Activated T-helper 9 cell treated with anti-CD3 and anti-CD28 coated beads, Interleukin-2, amount 50 U/mL, for 16 hours (primary cell): ENCODE measurements at regions not wholly inside any gene's neighbourhood (a gene's known extent, or its start where the extent isn't known, plus 50 kb on each side); places are given as distances from the start of the nearest gene placed in this dataset.
"Not testable (repeated sequence)": the region's sequence is repeated elsewhere in the genome, so short reads cannot be mapped to it uniquely, and the experiment has no call there.

Experiments used
- DNase-seq: peaks from one replicate; pipeline ENCODE4 v3.0.0-alpha.2; 2020; ENCODE audit warnings: low read depth

DNA sequence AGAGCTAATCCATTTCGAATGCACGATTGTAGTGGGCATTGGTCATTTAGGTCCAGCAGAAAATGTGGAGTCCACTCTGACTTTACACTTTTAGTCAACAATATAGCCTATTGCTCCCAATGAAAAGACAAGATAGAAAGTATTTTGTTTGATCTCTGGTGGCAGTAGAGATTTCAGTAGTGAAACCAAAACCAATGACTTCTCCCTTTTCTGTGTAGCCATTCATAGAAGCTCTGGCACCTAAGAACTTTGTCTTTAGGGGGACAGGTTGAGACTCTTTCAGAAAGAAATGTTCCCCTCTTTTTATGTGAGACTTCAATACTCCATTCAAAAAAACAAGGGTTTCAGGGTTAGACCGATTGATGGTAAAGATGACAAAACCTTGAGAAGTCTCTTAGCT lies 510.8 kb upstream of the POU3F2 start:
- DNase-seq, result no peak

DNA sequence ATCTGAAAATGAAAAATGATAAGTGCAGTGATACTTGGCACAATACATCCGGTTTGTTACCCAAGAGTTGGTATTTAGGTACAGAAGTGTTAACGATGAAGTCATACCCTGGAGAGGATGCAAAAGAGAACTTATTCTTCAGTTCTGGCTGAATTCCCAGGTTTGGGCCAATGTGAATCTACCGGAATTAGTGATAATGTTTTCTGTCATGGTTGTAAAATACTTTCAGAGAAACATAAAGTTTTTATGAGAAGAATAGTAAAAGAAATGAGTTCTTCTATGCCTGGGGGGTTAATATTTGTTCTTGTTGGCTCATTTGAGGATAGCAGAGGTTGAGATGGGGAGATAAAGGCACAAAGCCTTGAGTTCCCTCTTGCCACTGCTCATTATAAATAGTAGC lies 509.9 kb upstream of the POU3F2 start:
- DNase-seq, result no peak

DNA sequence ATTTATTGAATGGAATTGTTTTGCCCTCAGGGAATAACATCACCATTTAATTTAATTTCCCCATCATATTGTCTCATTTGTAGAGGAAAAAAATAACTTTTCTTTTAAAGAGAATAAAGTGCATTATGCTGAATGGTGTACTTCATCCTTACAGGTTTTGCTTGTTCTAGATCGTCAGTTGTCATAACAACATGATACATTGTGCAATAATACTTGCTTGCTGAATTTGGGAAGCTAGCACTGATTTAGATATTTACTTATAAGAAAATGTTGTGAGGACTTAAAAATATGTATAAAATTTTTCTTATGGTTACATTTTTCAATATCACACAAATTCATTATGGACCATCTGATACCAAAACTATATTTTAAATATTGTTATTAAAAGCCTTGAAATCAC lies 509.0 kb upstream of the POU3F2 start:
- no peak for DNase-seq

DNA sequence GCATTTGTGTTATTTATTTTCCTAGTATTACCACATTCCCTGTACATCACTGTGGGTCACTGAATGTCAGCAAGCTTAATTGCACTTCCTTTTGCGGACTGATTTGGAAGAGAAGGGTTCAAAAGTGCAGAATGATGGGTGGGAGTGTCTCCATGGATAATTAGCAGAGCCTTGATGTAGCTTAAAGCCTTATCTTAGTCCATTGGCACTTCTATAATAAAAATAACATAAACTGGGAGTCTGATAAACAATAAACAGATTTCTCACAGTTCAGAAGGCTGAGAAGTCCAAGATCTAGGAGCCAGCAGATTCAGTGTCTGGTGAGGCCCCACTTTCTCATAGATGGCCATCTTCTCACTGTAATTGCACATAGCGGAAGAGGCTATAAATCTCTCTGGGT lies 501.1 kb upstream of the POU3F2 start:
- no peak for DNase-seq

DNA sequence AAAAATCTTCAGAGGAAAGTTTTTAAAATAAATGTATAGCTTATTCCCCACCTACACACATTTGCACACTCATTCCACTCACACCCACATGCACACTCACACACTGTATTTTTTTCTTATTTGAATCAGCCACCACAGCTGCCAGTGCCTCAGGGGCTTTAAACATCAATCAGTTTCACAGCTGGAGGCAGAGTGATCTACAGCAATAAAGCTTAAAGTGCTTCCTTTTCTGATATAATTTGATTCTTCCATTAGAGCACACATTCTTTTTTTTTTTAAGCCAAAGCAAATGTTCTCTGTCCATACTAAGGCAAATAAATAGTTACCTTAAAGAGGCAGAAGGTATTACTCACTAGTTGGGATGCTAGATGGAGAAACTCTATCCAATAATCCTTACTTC lies 498.8 kb upstream of the POU3F2 start:
- no peak for DNase-seq

DNA sequence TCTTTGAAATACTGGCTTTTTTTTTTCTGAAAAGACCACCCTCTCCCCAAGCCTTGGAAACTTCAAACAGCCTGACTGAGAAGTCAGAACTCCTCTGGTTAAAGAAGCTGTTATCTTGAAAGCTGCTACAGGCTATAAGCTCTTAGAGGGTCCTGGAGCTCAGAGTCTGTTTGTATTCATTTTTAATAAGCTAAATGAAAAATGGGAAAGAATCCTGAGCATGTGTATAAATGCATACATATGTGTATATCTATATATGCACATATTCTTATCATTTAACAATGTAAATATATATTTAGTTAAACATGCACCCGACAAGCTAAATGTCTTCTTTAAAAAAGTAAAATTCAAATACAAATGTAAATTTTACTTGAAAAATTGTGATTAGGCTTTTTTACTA lies 494.9 kb upstream of the POU3F2 start:
- no peak for DNase-seq

DNA sequence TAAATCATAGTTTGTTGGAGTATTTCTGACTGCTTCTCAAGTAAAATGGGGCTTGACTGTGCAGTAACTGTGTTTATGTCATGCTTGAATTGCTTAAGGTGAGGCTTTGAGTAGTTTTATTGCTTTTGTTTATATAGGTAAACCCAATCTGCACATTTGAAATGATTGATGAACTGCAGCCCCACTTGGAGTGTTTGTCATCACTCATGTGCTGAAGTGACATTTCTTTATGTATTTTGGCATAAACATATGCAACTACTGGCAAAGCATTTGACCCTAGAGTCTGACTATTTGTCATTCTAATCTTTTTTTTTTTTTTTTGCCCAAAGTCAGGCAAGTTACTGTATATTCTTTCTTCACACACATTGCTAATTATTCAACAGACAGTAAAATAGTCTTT lies 491.4 kb upstream of the POU3F2 start:
- DNase-seq, result no peak

DNA sequence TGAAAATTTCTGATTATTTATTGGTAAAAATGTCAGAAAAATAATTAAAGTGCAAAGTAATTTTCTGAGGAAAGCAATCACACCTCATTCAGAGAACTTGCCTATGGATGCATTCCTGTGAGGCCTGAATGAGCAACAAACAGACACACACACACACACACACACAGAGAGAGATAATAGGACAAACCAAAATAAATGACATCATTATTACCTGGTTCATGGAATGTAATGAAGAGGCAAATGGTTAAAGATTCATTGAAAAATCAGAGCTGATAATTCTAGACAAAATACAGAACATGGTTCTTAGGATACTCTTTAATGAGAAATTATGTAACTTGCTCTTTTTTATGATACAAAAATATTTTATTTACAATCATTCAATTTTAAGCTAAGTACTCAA lies 490.6 kb upstream of the POU3F2 start:
- DNase-seq, result no peak

DNA sequence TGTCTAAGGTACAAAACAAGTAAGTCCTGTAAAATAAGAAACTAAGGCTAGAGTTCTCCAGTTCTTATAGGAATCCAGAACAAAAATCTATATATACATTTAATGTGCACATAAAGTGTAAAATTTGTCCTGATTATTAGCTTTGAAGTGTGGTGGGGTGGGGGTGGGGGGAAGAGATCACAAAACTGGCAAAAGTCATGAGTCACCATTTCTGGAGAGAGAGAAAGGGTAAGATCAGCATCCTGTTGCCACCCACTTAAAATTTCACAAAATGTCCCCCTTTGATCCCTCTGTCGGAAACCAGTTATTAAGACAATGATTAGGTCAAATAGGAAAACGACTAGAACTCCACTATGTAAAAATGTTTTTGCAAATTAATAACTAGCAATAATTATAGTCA lies 482.0 kb upstream of the POU3F2 start:
- no peak for DNase-seq

DNA sequence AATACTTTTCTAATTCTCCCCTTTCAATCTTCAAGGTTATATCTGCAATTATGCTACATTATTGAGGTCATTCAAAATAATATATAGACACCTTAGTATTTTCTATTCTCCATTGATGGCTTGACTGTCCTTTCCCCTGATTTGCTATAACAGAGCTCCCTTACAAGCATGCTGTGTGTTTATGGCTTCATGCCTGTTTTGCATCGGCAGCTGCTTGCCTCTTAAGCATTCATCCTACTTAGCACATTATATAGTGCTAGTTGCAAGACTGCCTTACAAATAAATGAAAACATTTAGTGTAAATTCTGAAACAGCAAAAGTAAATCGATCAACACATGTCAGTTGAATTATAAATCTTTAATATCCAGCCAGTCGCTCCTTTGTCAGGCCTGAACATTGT lies 476.2 kb upstream of the POU3F2 start:
- no peak for DNase-seq

DNA sequence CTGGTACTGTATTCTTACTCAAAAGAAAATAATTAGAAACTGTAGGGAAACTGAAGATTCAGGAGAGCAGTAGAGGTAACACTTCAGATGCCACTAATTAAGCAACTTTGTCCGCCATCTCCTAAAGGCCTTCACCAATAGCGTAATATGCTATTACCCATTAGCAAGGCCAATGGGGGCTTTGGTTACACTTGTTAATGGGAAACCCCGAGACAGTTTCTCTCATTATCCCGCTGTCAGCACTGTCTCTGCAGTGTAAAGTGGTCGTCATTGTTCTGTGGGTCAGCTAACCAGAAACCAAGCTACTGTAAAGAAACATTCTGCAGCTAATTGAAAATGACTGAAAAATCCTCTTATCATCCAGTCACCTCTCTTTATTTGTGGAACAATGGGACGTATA lies 468.0 kb upstream of the POU3F2 start:
- no peak for DNase-seq

DNA sequence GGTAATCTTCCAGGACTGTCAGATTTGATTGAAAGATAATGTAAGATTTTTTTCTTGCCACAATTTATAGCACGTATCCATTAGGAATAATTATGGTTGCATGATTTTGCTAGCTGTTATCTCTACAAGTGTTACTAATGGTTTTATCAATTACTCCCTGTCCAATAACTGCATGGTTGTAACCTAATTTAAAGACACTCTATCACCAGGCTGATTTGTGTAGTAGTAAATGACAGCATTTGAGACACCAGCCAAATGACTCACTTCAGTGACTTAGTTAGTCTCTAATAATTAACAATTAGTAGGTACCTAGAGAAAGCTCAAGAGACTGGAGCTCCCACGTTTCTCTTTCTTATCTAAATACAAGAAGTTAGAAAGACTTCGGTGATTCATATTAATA lies 453.8 kb upstream of the POU3F2 start:
- DNase-seq, result no peak

DNA sequence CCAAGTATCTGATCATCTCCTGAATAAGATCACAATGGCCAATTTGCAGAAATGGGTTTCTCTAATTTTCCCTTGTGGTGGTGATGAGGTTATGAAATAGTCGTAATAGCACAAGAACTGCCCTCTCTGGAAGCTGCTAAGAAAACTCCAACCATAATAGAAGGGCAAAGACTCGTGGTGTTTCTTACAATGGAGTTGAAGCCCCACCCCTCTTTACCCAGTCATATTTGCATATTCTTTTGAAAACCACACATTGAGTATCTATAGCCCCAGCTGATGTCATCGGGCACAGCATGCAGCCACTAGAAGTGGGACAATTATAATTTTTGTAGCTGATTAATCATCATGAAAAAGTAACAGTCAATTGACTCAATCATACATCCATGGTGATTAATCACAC lies 452.1 kb upstream of the POU3F2 start:
- DNase-seq, result no peak

DNA sequence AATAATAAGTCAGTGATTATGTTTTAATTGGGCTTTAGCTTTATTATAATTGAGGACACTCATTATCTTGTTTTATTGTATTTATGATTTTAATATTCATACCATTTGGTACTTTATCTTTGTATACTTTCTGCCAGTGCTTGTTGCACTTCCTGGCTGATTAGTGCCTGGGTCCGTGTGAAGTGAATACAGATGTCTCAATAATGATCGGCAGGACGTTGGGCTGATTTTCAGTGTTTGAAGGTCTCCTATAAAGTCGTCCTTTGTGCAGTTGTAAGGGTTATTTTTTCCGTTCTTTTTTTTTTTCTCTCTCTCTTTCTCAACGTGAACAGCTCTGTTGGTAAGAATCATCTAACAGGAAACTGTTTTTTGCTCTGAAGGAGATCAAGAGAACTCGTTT lies 450.0 kb upstream of the POU3F2 start:
- no peak for DNase-seq

DNA sequence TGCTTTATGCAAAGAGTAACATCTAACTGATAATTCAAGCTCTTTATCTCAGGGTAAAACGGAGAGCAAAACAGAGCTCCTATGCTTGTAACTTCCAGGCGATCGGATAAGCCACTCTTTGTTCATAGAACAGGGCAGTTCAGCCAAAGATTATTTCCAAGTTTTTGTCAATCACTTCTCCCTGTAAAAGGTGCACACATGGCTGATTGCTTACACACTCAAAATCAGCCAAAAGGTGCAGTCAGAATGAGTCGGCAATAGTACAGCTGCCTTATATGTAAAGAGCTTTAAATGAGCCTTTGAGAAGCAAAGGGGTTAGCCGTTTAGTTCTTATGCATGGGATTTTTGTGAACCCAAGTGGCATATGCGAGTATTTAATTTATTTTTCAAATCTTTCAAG lies 449.6 kb upstream of the POU3F2 start:
- no peak for DNase-seq

DNA sequence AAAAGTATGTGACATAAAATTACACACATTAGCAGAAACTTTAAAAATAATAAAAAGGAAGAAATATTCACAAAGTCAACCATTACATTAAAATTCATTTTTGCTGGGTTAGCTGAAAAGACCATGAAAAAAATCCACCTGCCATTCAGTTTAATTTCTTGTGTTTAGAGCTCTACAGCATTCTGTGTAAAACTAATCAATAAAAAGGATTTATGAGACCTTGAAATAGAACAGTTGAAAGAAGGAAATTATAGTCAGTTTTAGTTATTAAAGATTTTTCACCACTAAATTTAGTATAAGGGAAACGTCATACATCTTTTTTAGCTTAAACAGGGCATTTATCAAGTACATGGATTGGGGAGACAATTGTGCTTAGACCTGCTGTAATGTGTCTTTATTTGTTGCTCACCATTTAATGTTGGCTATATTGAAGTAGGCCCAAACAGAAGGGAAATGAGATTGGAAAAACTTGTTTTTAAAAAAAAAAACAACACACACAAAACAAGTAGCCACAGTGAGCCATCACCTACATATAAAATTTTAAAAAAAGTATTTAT lies 438.7 kb upstream of the POU3F2 start:
- DNase-seq, result no peak

DNA sequence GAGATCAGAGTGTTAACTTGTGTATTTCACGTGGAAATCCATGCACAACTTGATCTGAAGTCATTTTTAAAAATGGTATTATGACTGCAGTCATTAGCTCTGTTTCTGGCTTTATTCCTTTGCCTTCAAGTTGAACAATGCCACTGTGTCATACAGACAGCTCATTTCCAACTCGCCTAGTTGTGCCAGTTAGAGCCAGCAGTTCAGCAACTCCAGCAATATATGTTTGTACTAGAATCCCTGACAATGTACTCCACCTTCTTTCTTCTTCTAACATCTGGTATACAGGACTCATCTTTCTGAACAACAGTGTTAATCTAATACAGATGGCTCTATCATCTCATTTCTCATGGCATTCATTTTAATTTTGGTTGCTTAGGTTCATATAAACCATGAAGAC lies 418.3 kb upstream of the POU3F2 start:
- no peak for DNase-seq

DNA sequence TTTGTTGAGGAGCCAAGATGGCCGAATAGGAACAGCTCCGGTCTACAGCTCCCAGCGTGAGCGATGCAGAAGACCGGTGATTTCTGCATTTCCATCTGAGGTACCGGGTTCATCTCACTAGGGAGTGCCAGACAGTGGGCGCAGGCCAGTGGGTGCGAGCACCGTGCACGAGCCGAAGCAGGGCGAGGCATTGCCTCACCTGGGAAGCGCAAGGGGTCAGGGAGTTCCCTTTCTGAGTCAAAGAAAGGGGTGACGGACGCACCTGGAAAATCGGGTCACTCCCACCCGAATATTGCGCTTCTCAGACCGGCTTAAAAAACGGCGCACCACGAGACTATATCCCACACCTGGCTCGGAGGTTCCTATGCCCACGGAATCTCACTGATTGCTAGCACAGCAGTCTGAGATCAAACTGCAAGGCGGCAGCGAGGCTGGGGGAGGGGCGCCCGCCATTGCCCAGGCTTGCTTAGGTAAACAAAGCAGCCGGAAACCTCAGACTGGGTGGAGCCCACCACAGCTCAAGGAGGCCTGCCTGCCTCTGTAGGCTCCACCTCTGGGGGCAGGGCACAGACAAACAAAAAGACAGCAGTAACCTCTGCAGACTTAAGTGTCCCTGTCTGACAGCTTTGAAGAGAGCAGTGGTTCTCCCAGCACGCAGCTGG lies 417.7 kb upstream of the POU3F2 start:
- not testable (repeated sequence) for DNase-seq

DNA sequence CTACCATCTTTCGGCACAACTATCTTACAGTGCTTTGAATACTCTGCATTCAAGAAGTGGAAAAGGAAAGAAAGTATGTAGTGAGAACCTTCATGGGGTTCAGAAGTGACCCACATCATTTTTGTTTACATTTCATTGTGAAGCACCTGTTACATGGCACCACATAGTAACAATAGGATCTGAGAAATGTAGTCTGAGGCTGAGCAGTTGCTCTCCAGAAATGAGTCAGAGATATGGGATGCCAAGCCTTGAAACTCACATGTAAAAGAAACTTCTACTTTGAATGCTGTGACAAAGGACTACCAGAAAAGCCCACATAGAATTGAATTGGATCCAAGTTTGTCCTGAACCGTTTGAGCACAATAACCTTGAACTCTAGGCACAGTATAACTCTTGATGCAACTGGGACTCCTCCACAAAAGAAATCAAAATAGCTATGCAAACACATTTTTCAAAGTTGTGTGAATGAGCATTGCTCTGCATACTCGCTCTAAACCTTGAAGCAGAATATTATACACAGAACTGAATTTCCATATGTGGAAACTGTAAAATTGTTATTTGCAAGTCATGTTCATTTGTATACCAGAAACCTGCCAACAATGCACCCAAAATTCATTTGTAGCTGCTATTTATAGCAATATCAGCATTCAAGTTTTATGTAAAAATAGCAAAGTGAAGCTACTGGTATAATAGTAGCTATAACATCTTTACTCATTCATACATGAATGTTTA lies 400.9 kb upstream of the POU3F2 start:
- no peak for DNase-seq

DNA sequence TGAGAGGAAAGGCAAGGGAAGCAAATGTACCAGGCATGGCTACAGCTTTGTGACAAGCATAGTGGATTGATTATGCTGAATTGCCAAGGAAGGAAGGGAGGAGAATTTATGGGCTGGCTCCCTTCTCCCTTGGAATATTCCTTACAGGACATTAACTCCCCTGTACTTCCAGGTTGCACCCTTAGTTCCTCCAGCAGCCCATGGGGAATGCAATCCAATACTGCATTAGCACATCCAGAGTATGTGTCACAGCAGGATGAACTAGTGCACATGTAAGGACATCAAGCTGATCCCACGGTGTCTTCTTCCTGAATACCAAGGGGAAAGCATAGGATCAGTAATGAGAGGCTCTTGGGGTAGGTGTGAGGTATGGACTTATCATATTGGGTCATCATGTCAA lies 390.7 kb upstream of the POU3F2 start:
- DNase-seq, result no peak

DNA sequence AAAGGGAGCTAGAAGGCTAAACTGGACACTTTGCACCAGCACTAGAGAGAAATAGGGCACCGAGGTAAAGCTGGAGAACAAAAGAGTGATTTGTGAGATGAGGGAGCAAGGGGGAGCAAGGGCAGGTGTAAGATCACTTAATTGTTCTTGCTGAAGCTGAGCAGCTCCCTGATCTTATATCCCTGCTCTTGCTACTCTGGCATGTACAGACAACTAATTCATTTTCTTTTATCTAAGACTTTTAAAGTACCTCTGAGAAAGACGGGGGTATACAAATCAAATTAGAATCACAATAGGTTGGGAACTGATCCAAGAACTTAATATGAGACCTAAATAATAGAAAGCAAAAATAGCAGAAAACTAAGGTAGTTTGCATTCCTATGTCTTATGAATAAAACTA lies 381.7 kb upstream of the POU3F2 start:
- DNase-seq, result no peak

DNA sequence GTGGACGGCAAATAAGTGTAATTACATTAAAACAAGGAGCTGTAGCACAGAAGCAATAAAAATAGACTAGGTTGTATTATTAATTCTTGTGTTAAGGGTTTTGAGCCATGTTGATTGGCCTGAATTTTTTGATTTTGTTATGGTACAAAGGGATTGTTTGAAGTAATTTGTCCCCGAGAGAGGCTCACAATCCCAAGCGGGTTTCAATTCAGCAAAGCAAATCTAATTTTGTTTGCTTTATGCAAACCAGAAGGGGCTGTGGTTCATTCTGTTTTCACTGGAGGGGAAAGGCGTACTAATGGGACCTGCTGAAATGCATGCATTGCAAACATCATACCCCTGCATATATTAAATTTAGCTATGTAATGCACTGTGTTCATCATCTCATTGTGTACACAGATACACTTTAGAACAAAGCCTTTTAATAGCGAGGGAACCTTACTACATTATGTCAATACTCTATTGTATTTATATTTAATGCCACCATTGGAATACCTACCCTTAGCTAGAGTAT lies 379.5 kb upstream of the POU3F2 start:
- DNase-seq, result no peak

DNA sequence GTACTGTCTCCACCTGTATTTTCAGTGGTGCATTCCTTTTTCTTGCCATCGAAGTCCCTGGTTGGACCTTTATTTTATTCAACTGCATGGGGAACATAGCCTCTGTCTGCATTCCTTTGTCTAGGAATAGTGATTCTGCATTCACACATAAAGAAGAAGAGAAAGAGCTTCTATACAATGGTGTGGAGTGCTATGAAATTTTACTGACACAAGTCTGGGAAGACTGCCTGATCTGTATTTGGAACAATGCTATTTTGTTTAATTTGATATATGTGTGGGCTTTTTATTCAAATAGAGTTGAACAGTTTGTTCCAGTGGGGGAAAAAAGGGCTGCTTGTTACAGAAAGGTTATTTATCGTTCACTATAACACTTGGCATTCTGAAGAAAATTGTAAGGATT lies 375.7 kb upstream of the POU3F2 start:
- DNase-seq, result no peak
